Activated naive CD8-positive, alpha-beta T cell (primary cell): ENCODE measurements at regions not wholly inside any gene's neighbourhood (a gene's known extent, or its start where the extent isn't known, plus 50 kb on each side); places are given as distances from the start of the nearest gene placed in this dataset.
"Not testable (repeated sequence)": the region's sequence is repeated elsewhere in the genome, so short reads cannot be mapped to it uniquely, and the experiment has no call there.

Experiments
- H3K27ac Mint-ChIP-seq: one replicate; pipeline ENCODE4 v1.8.0; 2021; ENCODE audit warnings: mixed read lengths
- H3K27me3 Mint-ChIP-seq: one replicate; pipeline ENCODE4 v1.8.0; 2021; ENCODE audit warnings: mixed read lengths
- H3K36me3 Mint-ChIP-seq: one replicate; pipeline ENCODE4 v1.8.0; 2021; ENCODE audit warnings: mixed read lengths
- H3K4me1 Mint-ChIP-seq: one replicate; pipeline ENCODE4 v1.8.0; 2021; ENCODE audit warnings: low read depth, mixed read lengths
- H3K4me3 Mint-ChIP-seq: one replicate; pipeline ENCODE4 v1.8.0; 2021; ENCODE audit warnings: mild to moderate bottlenecking, mixed read lengths
- H3K9me3 Mint-ChIP-seq: one replicate; pipeline ENCODE4 v1.8.0; 2021; ENCODE audit warnings: low read depth, mixed read lengths

DNA sequence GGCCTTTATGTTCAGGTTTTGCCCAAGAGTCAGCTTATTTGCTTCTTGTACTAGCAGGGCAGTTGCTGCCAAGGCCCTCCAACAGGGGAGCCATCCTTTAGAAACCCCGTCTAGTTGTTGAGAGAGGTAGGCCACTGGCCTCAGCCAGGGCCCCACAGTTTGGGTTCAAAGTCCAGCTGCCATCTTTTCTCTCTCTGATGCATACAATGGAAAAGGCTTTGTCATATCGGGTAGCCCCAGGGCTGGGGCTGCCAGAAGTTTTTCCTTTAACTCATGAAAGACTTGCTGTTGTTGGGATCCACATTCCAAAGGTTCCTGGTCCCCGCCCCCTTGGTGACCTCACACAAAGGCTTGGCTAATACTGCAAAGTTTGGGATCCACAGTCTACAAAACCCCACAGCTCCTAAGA is 53.7 kb upstream of the ALDH3B2 start:
- H3K27me3 Mint-ChIP-seq, H3K27ac Mint-ChIP-seq, H3K36me3 Mint-ChIP-seq, H3K9me3 Mint-ChIP-seq, H3K4me3 Mint-ChIP-seq: not testable (repeated sequence)
- H3K4me1 Mint-ChIP-seq, result peaks cover 18% of the 10 kb centered on the region

DNA sequence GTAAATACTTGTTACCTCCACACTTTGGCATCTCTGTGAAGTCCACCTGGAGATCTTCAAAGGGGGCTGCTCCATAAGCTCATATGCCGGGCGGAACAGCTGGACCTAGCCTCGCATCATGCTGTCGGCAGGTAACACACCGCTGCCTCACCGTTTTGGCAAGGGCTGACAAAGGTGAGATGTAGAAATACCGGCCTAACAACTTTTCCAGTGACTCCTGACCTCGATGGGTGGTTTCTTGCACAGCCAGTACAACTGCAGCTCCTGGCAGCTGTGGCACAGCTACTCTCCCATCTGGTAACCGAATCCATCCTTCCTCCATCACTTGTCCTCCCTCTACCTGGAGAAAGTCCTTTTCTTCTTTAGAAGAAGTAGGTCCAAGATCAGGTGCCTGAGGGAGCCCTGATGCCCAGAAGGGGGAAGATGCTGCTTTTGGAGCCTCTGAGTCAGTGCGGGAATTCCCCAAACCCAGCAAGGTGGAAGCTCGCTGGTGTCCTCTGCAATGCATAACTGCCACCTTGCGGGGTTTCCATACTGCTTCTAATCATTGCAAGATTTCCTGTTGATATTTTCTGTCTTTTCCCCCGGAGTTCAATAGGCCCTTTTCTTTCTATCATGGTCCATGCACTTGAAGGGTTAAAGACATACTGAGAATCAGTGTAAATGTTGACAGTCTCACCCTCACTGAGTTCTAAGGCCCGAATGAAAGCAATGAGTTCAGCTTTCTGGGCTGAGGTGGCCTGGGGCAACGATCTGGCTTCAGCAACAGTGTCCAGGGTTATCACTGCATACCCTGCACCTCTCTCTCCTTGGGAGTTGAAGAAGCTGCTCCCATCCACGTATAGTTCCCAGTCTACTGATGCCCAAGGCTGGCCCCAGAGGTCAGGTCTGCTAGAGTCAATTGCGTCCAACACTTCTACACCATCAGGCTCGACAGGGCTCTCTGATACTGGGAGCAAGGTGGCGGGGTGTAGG is 52.9 kb upstream of the ALDH3B2 start:
- H3K27ac Mint-ChIP-seq, result peak overlapping the region; percentile 28

More for the DNA sequence above, 52.9 kb upstream of the ALDH3B2 start:
- H3K4me3 Mint-ChIP-seq, H3K36me3 Mint-ChIP-seq, H3K27me3 Mint-ChIP-seq, H3K9me3 Mint-ChIP-seq: not testable (repeated sequence)
- H3K4me1 Mint-ChIP-seq, result peaks cover 18% of the 10 kb centered on the region
